ENCODE measurements at regions not wholly inside any gene's neighbourhood (a gene's known extent, or its start where the extent isn't known, plus 50 kb on each side); places are given as distances from the start of the nearest gene placed in this dataset.

DNA sequence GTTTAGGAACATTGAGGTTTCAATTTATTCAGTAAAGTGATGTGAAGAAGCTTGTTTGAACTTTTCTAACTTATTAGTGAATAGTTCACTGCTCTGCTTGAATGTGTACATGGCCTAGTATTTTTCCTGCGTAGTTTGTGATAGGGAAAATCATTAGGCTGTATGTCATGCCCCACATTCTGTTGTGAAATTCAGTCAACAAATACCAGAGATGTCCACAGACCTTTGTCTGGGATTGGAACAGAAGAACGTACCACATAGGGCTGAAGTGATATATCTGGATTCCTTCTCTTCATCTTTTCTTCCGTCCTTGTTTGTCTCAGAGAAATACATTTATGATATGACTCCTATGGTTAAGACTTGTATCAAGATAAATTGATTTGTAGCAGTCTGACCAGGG, 88.8 kb upstream of the PLS3 start:
- no peaks in the 10 kb centered on the region for H3K9me3 ChIP-seq (ENCODE audit: control insufficient read depth, insufficient read depth, low read depth, low read length)
- TF ChIP-seq EZH2 (IDR thresholded peaks at IDR 0.05; ENCODE audit: low read length, missing control alignments): no peak
- TF ChIP-seq, protein P1, sequence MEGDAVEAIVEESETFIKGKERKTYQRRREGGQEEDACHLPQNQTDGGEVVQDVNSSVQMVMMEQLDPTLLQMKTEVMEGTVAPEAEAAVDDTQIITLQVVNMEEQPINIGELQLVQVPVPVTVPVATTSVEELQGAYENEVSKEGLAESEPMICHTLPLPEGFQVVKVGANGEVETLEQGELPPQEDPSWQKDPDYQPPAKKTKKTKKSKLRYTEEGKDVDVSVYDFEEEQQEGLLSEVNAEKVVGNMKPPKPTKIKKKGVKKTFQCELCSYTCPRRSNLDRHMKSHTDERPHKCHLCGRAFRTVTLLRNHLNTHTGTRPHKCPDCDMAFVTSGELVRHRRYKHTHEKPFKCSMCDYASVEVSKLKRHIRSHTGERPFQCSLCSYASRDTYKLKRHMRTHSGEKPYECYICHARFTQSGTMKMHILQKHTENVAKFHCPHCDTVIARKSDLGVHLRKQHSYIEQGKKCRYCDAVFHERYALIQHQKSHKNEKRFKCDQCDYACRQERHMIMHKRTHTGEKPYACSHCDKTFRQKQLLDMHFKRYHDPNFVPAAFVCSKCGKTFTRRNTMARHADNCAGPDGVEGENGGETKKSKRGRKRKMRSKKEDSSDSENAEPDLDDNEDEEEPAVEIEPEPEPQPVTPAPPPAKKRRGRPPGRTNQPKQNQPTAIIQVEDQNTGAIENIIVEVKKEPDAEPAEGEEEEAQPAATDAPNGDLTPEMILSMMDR (conservative IDR thresholded peaks at IDR 0.05 in 1 of 2, IDR thresholded peaks at IDR 0.05 in 1 of 2; ENCODE audit: low read depth in 1 of 2, low read length in 2 of 2): no peak
- no peak overlapping the region for H3K4me2 ChIP-seq (ENCODE audit: extremely low read depth, insufficient read depth, low read length)
- H3K4me1 ChIP-seq (ENCODE audit: control insufficient read depth, extremely low read depth, insufficient read depth, low read length): no peaks in the 10 kb centered on the region
- H3K4me3 ChIP-seq (replicated peaks in 1 of 4; ENCODE audit: control extremely low read depth in 1 of 4, insufficient read depth in 1 of 4, low read depth in 3 of 4, low read length in 4 of 4): no peak overlapping the region
- H3K27ac ChIP-seq (ENCODE audit: insufficient read depth, low read length): no peak overlapping the region
- H3K79me2 ChIP-seq (ENCODE audit: control insufficient read depth, insufficient read depth, low read length): no peaks in the 10 kb centered on the region
- H2AFZ ChIP-seq (ENCODE audit: low read length): no peak overlapping the region
- no peak overlapping the region for H3K9ac ChIP-seq (ENCODE audit: insufficient read depth, low read length)
- DNase-seq (ENCODE audit: low read depth in 2 of 2): no peak
- no peaks in the 10 kb centered on the region for H4K20me1 ChIP-seq (ENCODE audit: control insufficient read depth, extremely low read depth, insufficient read depth, low read length)
- H3K36me3 ChIP-seq (ENCODE audit: control insufficient read depth, insufficient read depth, low read length): no peaks in the 10 kb centered on the region
- no peaks in the 10 kb centered on the region for H3K27me3 ChIP-seq (ENCODE audit: control insufficient read depth, insufficient read depth, low read length)

DNA sequence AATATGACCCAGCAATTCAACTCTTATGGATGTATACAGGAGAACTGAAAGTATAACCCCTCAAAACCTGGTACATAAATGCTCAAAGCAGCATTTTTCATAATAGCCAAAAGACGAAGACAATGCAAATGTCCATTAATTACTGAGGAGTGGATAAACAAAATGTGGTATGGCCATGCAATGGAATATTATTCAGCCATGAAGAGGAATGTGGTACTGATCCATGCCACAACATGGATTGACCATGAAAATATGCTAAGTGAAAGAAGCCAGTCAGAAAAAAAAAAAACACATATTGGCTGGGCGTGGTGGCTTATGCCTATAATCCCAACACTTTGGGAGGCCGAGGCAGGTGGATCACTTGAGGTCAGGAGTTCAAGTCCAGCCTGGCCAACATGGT, 74.5 kb upstream of the PLS3 start:
- Histone ChIP-seq H3K27ac (ENCODE audit: insufficient read depth, low read length) (no peak overlapping the region), H3K4me1 (ENCODE audit: control insufficient read depth, extremely low read depth, insufficient read depth, low read length) (no peaks in the 10 kb centered on the region), H3K9ac (ENCODE audit: insufficient read depth, low read length) (no peak overlapping the region), H3K4me2 (ENCODE audit: extremely low read depth, insufficient read depth, low read length) (no peak overlapping the region), H3K4me3 (replicated peaks in 1 of 4; ENCODE audit: control extremely low read depth in 1 of 4, insufficient read depth in 1 of 4, low read depth in 3 of 4, low read length in 4 of 4) (no peak overlapping the region), H3K36me3 (ENCODE audit: control insufficient read depth, insufficient read depth, low read length) (no peaks in the 10 kb centered on the region), H3K9me3 (ENCODE audit: control insufficient read depth, insufficient read depth, low read depth, low read length) (no peaks in the 10 kb centered on the region), H3K79me2 (ENCODE audit: control insufficient read depth, insufficient read depth, low read length) (no peaks in the 10 kb centered on the region), H3K27me3 (ENCODE audit: control insufficient read depth, insufficient read depth, low read length) (no peaks in the 10 kb centered on the region), H2AFZ (ENCODE audit: low read length) (no peak overlapping the region), H4K20me1 (ENCODE audit: control insufficient read depth, extremely low read depth, insufficient read depth, low read length) (no peaks in the 10 kb centered on the region)
- TF ChIP-seq EZH2 (IDR thresholded peaks at IDR 0.05; ENCODE audit: low read length, missing control alignments): no peak
- TF ChIP-seq, protein P1 (conservative IDR thresholded peaks at IDR 0.05 in 1 of 2, IDR thresholded peaks at IDR 0.05 in 1 of 2; ENCODE audit: low read depth in 1 of 2, low read length in 2 of 2): no peak
- no peak for DNase-seq (ENCODE audit: low read depth in 2 of 2)

DNA sequence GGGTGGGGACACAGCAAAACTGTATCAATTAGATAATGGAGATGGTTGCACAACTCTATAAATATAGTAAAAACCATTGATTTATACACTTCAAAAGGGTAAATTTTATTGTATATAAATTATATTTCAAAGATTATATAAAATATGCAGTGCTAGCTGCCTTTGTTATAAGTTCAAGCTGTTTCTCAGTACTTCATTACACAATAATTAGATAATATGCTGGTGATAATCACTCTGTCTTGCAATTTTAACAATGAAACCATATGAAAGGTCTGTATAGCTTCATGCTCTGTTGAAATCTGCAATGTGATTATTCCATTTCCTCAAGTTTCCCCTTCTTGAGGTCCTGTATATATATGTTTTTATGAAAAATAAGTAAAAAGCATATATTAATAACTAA, 73.4 kb upstream of the PLS3 start:
- Histone ChIP-seq H2AFZ (ENCODE audit: low read length) (no peak overlapping the region), H3K4me1 (ENCODE audit: control insufficient read depth, extremely low read depth, insufficient read depth, low read length) (no peaks in the 10 kb centered on the region), H3K9ac (ENCODE audit: insufficient read depth, low read length) (no peak overlapping the region), H3K4me3 (replicated peaks in 1 of 4; ENCODE audit: control extremely low read depth in 1 of 4, insufficient read depth in 1 of 4, low read depth in 3 of 4, low read length in 4 of 4) (no peak overlapping the region), H3K27ac (ENCODE audit: insufficient read depth, low read length) (no peak overlapping the region), H3K79me2 (ENCODE audit: control insufficient read depth, insufficient read depth, low read length) (no peaks in the 10 kb centered on the region), H3K27me3 (ENCODE audit: control insufficient read depth, insufficient read depth, low read length) (no peaks in the 10 kb centered on the region), H3K4me2 (ENCODE audit: extremely low read depth, insufficient read depth, low read length) (no peak overlapping the region), H3K9me3 (ENCODE audit: control insufficient read depth, insufficient read depth, low read depth, low read length) (no peaks in the 10 kb centered on the region), H4K20me1 (ENCODE audit: control insufficient read depth, extremely low read depth, insufficient read depth, low read length) (no peaks in the 10 kb centered on the region), H3K36me3 (ENCODE audit: control insufficient read depth, insufficient read depth, low read length) (no peaks in the 10 kb centered on the region)
- no peak for DNase-seq (ENCODE audit: low read depth in 2 of 2)
- TF ChIP-seq, protein P1 (conservative IDR thresholded peaks at IDR 0.05 in 1 of 2, IDR thresholded peaks at IDR 0.05 in 1 of 2; ENCODE audit: low read depth in 1 of 2, low read length in 2 of 2): no peak
- TF ChIP-seq EZH2 (IDR thresholded peaks at IDR 0.05; ENCODE audit: low read length, missing control alignments): no peak
